ENCODE measurements at regions not wholly inside any gene's neighbourhood (a gene's known extent, or its start where the extent isn't known, plus 50 kb on each side); places are given as distances from the start of the nearest gene placed in this dataset.

- H3K27me3 Mint-ChIP-seq (ENCODE audit: low read depth): no peaks in the 10 kb centered on the region
- H3K4me1 Mint-ChIP-seq: no peaks in the 10 kb centered on the region
- H3K36me3 Mint-ChIP-seq (ENCODE audit: low read depth): no peaks in the 10 kb centered on the region
- no peak overlapping the region for H3K27ac Mint-ChIP-seq (ENCODE audit: unreplicated experiment)
- no peak for TF ChIP-seq CTCF (conservative IDR thresholded peaks at IDR 0.05)
- no peak for DNase-seq (ENCODE audit: low read depth, low spot score)
- no peak overlapping the region for H3K4me3 Mint-ChIP-seq
- H3K9me3 Mint-ChIP-seq: peaks cover 3% of the 10 kb centered on the region
Measured at GRCh38 chr5:158388021-158388420, 529.1 kb upstream of the CLINT1 start.

- H3K27ac Mint-ChIP-seq (ENCODE audit: unreplicated experiment): no peak overlapping the region
- no peaks in the 10 kb centered on the region for H3K36me3 Mint-ChIP-seq (ENCODE audit: low read depth)
- no peak for TF ChIP-seq CTCF (conservative IDR thresholded peaks at IDR 0.05)
- no peak for DNase-seq (ENCODE audit: low read depth, low spot score)
- H3K4me1 Mint-ChIP-seq: no peaks in the 10 kb centered on the region
- no peak overlapping the region for H3K4me3 Mint-ChIP-seq
- no peaks in the 10 kb centered on the region for H3K27me3 Mint-ChIP-seq (ENCODE audit: low read depth)
- H3K9me3 Mint-ChIP-seq: peaks cover 3% of the 10 kb centered on the region
Measured at GRCh38 chr5:158387499-158387898, 528.6 kb upstream of the CLINT1 start.

GRCh38 chr5:158385982-158386381 is 527.0 kb upstream of the CLINT1 start:
- no peak for DNase-seq (ENCODE audit: low read depth, low spot score)

GRCh38 chr5:158384535-158385481 is 525.9 kb upstream of the CLINT1 start:
- no peak overlapping the region for H3K27ac Mint-ChIP-seq (ENCODE audit: unreplicated experiment)
- H3K4me1 Mint-ChIP-seq: no peaks in the 10 kb centered on the region
- no peak overlapping the region for H3K4me3 Mint-ChIP-seq
- H3K27me3 Mint-ChIP-seq (ENCODE audit: low read depth): no peaks in the 10 kb centered on the region
- no peak for DNase-seq (ENCODE audit: low read depth, low spot score)
- H3K36me3 Mint-ChIP-seq (ENCODE audit: low read depth): no peaks in the 10 kb centered on the region
- peaks cover 3% of the 10 kb centered on the region for H3K9me3 Mint-ChIP-seq
- no peak for TF ChIP-seq CTCF (conservative IDR thresholded peaks at IDR 0.05)

More at GRCh38 chr5:158385982-158386381, 527.0 kb upstream of the CLINT1 start:
- no peak for TF ChIP-seq CTCF (conservative IDR thresholded peaks at IDR 0.05)
- no peaks in the 10 kb centered on the region for H3K36me3 Mint-ChIP-seq (ENCODE audit: low read depth)
- H3K9me3 Mint-ChIP-seq: peaks cover 3% of the 10 kb centered on the region
- no peaks in the 10 kb centered on the region for H3K27me3 Mint-ChIP-seq (ENCODE audit: low read depth)
- no peaks in the 10 kb centered on the region for H3K4me1 Mint-ChIP-seq
- no peak overlapping the region for H3K4me3 Mint-ChIP-seq
- no peak overlapping the region for H3K27ac Mint-ChIP-seq (ENCODE audit: unreplicated experiment)

GRCh38 chr5:158383486-158383885 is 524.5 kb upstream of the CLINT1 start:
- Mint-ChIP-seq H3K27me3 (ENCODE audit: low read depth) (no peaks in the 10 kb centered on the region), H3K4me1 (no peaks in the 10 kb centered on the region), H3K36me3 (ENCODE audit: low read depth) (no peaks in the 10 kb centered on the region), H3K4me3 (no peak overlapping the region), H3K27ac (ENCODE audit: unreplicated experiment) (no peak overlapping the region), H3K9me3 (peaks cover 3% of the 10 kb centered on the region)
- no peak for DNase-seq (ENCODE audit: low read depth, low spot score)
- TF ChIP-seq CTCF (conservative IDR thresholded peaks at IDR 0.05): no peak

Data from neural crest cell (in vitro differentiated cells).